Skeletal muscle tissue (tissue), 3 donors: ENCODE measurements at regions not wholly inside any gene's neighbourhood (a gene's known extent, or its start where the extent isn't known, plus 50 kb on each side); places are given as distances from the start of the nearest gene placed in this dataset.

Source experiments
- H3K27ac ChIP-seq: one replicate; pipeline ENCODE4 v1.7.0; 2013; ENCODE audit warnings: mild to moderate bottlenecking, low read depth, low read length, inconsistent platforms
- H3K27me3 ChIP-seq, 3 donors: one replicate each; pipeline ENCODE4 v1.7.0; 2013; ENCODE audit warnings: low read length in 3 of 3; ENCODE audit not compliant: control insufficient read depth in 3 of 3, insufficient read depth in 3 of 3
- H3K36me3 ChIP-seq, 3 donors: one replicate each; pipeline ENCODE4 v1.7.0; 2013; ENCODE audit warnings: low read length in 3 of 3; ENCODE audit not compliant: control insufficient read depth in 3 of 3, insufficient read depth in 3 of 3
- H3K4me1 ChIP-seq, 3 donors: one replicate each; pipeline ENCODE4 v1.7.0; 2013; ENCODE audit warnings: low read length in 3 of 3, mild to moderate bottlenecking in 3 of 3; ENCODE audit not compliant: control insufficient read depth in 3 of 3, insufficient read depth in 3 of 3
- H3K4me3 ChIP-seq, 3 donors: one replicate each; pipeline ENCODE4 v1.7.0; 2013; ENCODE audit warnings: low read length in 3 of 3
- H3K9ac ChIP-seq, 3 donors: one replicate each; pipeline ENCODE4 v1.7.0; 2013; ENCODE audit warnings: low read length in 3 of 3, mild to moderate bottlenecking in 3 of 3, moderate library complexity in 2 of 3, low read depth in 1 of 3
- H3K9me3 ChIP-seq, 3 donors: one replicate each; pipeline ENCODE4 v1.7.0; 2013; ENCODE audit warnings: low read length in 3 of 3; ENCODE audit not compliant: control insufficient read depth in 3 of 3
- donor health status: Osteomylitis.

- no peaks in the 10 kb centered on the region for H3K27me3 ChIP-seq
- peak overlapping the region; percentile 84 for H3K27ac ChIP-seq
- no peaks in the 10 kb centered on the region for H3K9me3 ChIP-seq
- H3K9ac ChIP-seq: no peak overlapping the region
- peaks cover 21 to 29% (median 27%) of the 10 kb centered on the region in 3 donors for H3K4me1 ChIP-seq
- no peak overlapping the region for H3K4me3 ChIP-seq
- H3K36me3 ChIP-seq: no peaks in the 10 kb centered on the region
Measured at GRCh38 chr1:58981392-58981791, 197.5 kb upstream of the JUN start.

- Histone ChIP-seq H3K27ac (peak overlapping the region; percentile 84), H3K27me3 (no peaks in the 10 kb centered on the region), H3K36me3 (no peaks in the 10 kb centered on the region), H3K9me3 (no peaks in the 10 kb centered on the region), H3K4me1 (peaks cover 22 to 29% (median 27%) of the 10 kb centered on the region in 3 donors), H3K4me3 (peak overlapping the region in 2 of 3 donors; percentile 2 to 12), H3K9ac (peak overlapping the region; percentile 24 to 71 (median 66))
Measured at GRCh38 chr1:58982259-58982998, 198.6 kb upstream of the JUN start.

- Histone ChIP-seq H3K4me3 (no peak overlapping the region), H3K9me3 (no peaks in the 10 kb centered on the region), H3K4me1 (peaks cover 27 to 31% (median 29%) of the 10 kb centered on the region in 3 donors), H3K27ac (peak overlapping the region; percentile 84), H3K27me3 (no peaks in the 10 kb centered on the region), H3K9ac (peak overlapping the region in 1 of 3 donors; percentile 8), H3K36me3 (no peaks in the 10 kb centered on the region)
Measured at GRCh38 chr1:58983162-58983561, 199.3 kb upstream of the JUN start.

GRCh38 chr1:58983633-58984245, 199.9 kb upstream of the JUN start:
- H3K4me3 ChIP-seq: no peak overlapping the region
- H3K27ac ChIP-seq: peak overlapping the region; percentile 84

GRCh38 chr1:58986996-58987767, 203.3 kb upstream of the JUN start:
- no peaks in the 10 kb centered on the region for H3K27me3 ChIP-seq
- H3K9me3 ChIP-seq: no peaks in the 10 kb centered on the region
- H3K27ac ChIP-seq: no peak overlapping the region
- no peak overlapping the region for H3K4me3 ChIP-seq
- H3K4me1 ChIP-seq: peaks cover 22 to 29% (median 23%) of the 10 kb centered on the region in 3 donors
- no peak overlapping the region for H3K9ac ChIP-seq
- no peaks in the 10 kb centered on the region for H3K36me3 ChIP-seq

More at GRCh38 chr1:58983633-58984245, 199.9 kb upstream of the JUN start:
- Histone ChIP-seq H3K9ac (no peak overlapping the region), H3K36me3 (no peaks in the 10 kb centered on the region), H3K27me3 (no peaks in the 10 kb centered on the region), H3K9me3 (no peaks in the 10 kb centered on the region), H3K4me1 (peaks cover 29 to 31% (median 31%) of the 10 kb centered on the region in 3 donors)

DNA sequence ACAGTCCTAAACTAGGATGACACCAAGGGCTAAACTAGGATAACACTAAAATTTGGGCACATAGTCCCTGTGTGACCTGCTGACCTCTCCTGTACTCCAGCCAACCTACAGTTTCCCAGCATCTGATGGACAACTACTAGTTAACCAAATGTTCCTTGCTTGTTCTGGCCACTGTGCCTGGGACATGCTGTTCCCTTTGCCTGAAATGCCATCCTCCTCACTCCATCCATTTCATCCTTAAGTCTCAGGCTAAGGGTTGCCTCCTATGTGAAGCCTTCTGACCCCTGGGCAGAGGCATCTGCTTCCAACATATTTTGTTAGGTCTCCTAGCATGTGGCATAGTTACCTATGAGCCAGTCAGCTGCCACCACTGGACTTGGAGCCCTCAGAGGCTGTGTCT, 204.9 kb upstream of the JUN start:
- Histone ChIP-seq H3K27ac (no peak overlapping the region), H3K9ac (no peak overlapping the region), H3K4me3 (no peak overlapping the region), H3K27me3 (no peaks in the 10 kb centered on the region), H3K36me3 (no peaks in the 10 kb centered on the region), H3K4me1 (peaks cover 7 to 16% (median 8%) of the 10 kb centered on the region in 3 donors), H3K9me3 (no peaks in the 10 kb centered on the region)

- H3K4me3 ChIP-seq: no peak overlapping the region
- no peak overlapping the region for H3K27ac ChIP-seq
- H3K9ac ChIP-seq: no peak overlapping the region
- H3K27me3 ChIP-seq: no peaks in the 10 kb centered on the region
- peaks cover 4 to 13% (median 7%) of the 10 kb centered on the region in 3 donors for H3K4me1 ChIP-seq
- no peaks in the 10 kb centered on the region for H3K9me3 ChIP-seq
- H3K36me3 ChIP-seq: no peaks in the 10 kb centered on the region
Measured at GRCh38 chr1:58989845-58990244, 206.0 kb upstream of the JUN start.

DNA sequence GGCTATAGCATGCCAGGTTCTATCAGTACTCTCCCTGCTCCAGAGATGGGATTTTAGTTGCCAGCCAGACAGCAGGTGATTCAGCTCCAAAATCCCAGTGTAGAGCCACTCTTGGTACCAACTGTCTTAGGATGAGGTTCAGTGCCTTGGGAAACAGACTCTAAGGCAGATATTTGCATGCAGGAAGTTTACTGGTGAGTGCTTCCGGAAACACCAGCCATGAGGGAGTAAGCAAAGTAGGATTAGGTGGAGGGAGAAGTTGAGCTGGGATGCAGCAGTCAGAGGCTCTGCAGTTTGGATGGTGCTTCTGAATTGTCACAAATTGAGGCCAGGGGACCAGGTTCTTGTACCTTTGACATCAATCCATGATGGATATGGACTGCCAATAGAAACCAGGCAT, 207.5 kb upstream of the JUN start:
- Histone ChIP-seq H3K4me1 (peaks cover 4 to 14% (median 7%) of the 10 kb centered on the region in 3 donors), H3K4me3 (no peak overlapping the region), H3K27me3 (no peaks in the 10 kb centered on the region), H3K36me3 (no peaks in the 10 kb centered on the region), H3K9me3 (no peaks in the 10 kb centered on the region), H3K9ac (no peak overlapping the region), H3K27ac (no peak overlapping the region)

- Histone ChIP-seq H3K4me1 (peaks cover 4 to 14% (median 9%) of the 10 kb centered on the region in 3 donors), H3K36me3 (no peaks in the 10 kb centered on the region), H3K27me3 (no peaks in the 10 kb centered on the region), H3K9ac (no peak overlapping the region), H3K4me3 (no peak overlapping the region), H3K9me3 (no peaks in the 10 kb centered on the region), H3K27ac (no peak overlapping the region)
Measured at GRCh38 chr1:58992643-58993042, 208.8 kb upstream of the JUN start.

DNA sequence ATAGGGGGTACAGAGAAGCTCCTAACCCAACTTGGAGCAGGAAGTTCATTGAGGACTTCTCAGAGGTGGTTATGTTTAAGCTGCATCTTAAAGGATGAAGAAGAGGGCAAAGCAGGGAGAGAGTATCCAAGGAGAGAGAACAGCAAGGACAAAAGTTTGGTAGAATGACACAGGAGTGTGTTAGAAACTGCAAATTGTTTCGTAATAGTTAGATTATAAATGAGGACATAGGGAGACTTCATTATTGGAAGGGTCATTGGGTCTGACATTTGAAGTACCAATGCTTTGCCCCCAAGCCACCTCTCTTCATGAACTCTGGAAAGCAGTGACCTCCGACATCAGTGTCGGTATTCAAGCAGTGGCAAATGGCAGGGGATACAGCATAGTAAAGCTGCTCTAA, 209.6 kb upstream of the JUN start:
- Histone ChIP-seq H3K27ac (no peak overlapping the region), H3K9me3 (no peaks in the 10 kb centered on the region), H3K4me1 (peaks cover 4 to 11% (median 6%) of the 10 kb centered on the region in 3 donors), H3K36me3 (no peaks in the 10 kb centered on the region), H3K4me3 (no peak overlapping the region), H3K27me3 (no peaks in the 10 kb centered on the region), H3K9ac (no peak overlapping the region)
